Loucy (cell line): ENCODE measurements at regions not wholly inside any gene's neighbourhood (a gene's known extent, or its start where the extent isn't known, plus 50 kb on each side); places are given as distances from the start of the nearest gene placed in this dataset.

Experiments used
- CTCF ChIP-seq: fragments of 200-600 bp; sonication (generic); conservative IDR thresholded peaks from 2 replicates; pipeline ENCODE4 v1.5.1; 2014; ENCODE audit warnings: mild to moderate bottlenecking, antibody characterized with exemption, low read length
- EZH2phosphoT487 ChIP-seq: fragments of 200-600 bp; IDR thresholded peaks from 2 replicates; pipeline ENCODE4 v1.6.1; 2018; ENCODE audit warnings: antibody characterized with exemption, mild to moderate bottlenecking, moderate library complexity, borderline replicate concordance

- TF ChIP-seq CTCF: no peak
- TF ChIP-seq EZH2phosphoT487: no peak
These were observed 251.7 kb upstream of the ST6GAL2 start for GRCh38 chr2:107137706-107138105.
